GM06990 (cell line): ENCODE measurements at regions not wholly inside any gene's neighbourhood (a gene's known extent, or its start where the extent isn't known, plus 50 kb on each side); places are given as distances from the start of the nearest gene placed in this dataset.

Experiments used
- DNase-seq: peaks from one replicate; pipeline ENCODE4 v3.0.0-alpha.2; 2011; ENCODE audit not compliant: insufficient read length; ENCODE audit errors: extremely low read depth
- H3K27me3 ChIP-seq: replicated peaks from 2 replicates; pipeline ENCODE4 v1.6.0; 2011; ENCODE audit warnings: low read length; ENCODE audit not compliant: control insufficient read depth, insufficient read depth
- H3K36me3 ChIP-seq: 2 replicates; pipeline ENCODE4 v1.5.1; 2011; ENCODE audit warnings: low read length; ENCODE audit not compliant: control insufficient read depth, insufficient read depth
- H3K4me3 ChIP-seq: replicated peaks from 2 replicates; pipeline ENCODE4 v1.5.1; 2011; ENCODE audit warnings: low read depth, mild to moderate bottlenecking, control low read depth, low read length
- TF ChIP-seq, protein P1 (sequence below): IDR thresholded peaks from 2 replicates; pipeline ENCODE4 v1.5.1; 2011; ENCODE audit warnings: low read length, control low read depth, mild to moderate bottlenecking, inconsistent platforms; ENCODE audit not compliant: insufficient read depth, poor library complexity, severe bottlenecking

DNA sequence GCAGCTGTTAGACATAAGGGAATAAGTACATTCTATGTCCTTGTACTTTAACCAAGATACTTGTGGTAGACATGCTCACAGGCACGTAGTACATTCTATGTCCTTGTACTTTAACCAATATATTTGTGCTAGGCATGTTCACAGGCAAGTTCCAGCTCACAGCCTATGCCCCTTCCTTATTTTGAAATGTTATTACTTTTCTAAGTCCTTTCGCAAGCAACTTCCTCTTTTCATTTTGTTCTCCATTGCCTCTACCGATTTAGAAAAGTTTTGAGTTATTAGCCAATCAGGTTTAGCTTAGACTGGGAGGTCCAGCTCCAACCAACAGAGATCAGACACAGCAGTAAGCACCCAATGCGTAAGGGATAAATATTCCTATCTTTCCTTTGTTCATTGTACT lies 60.1 kb upstream of the NUDT7 start:
- no peaks in the 10 kb centered on the region for H3K27me3 ChIP-seq
- no peaks in the 10 kb centered on the region for H3K36me3 ChIP-seq
- TF ChIP-seq, protein P1, sequence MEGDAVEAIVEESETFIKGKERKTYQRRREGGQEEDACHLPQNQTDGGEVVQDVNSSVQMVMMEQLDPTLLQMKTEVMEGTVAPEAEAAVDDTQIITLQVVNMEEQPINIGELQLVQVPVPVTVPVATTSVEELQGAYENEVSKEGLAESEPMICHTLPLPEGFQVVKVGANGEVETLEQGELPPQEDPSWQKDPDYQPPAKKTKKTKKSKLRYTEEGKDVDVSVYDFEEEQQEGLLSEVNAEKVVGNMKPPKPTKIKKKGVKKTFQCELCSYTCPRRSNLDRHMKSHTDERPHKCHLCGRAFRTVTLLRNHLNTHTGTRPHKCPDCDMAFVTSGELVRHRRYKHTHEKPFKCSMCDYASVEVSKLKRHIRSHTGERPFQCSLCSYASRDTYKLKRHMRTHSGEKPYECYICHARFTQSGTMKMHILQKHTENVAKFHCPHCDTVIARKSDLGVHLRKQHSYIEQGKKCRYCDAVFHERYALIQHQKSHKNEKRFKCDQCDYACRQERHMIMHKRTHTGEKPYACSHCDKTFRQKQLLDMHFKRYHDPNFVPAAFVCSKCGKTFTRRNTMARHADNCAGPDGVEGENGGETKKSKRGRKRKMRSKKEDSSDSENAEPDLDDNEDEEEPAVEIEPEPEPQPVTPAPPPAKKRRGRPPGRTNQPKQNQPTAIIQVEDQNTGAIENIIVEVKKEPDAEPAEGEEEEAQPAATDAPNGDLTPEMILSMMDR: no peak
- H3K4me3 ChIP-seq: no peak overlapping the region
- DNase-seq: no peak

- Histone ChIP-seq H3K36me3 (no peaks in the 10 kb centered on the region), H3K4me3 (no peak overlapping the region), H3K27me3 (no peaks in the 10 kb centered on the region)
- no peak for DNase-seq
- TF ChIP-seq, protein P1: no peak
Measured at GRCh38 chr16:77663711-77664110, 58.6 kb upstream of the NUDT7 start.

DNA sequence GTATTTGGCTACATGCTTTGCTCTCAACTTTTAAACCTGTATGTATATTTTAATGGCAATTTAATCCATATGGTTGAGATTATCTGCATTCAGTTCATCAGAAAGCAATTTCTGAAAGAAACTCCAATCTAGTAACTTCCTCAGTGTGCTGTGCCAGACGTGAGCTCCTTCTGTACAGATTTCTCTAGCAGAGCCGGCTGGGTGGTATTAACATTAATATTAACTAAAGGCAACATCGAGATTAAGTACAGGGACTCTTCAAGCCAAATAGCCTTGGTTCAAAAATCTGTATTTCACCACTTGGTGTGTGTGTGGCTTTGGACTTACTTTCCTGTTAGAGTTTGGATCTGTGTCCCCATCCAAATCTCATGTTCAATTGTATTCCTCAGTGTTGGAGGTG lies 55.5 kb upstream of the NUDT7 start:
- DNase-seq: no peak
- no peaks in the 10 kb centered on the region; the same call in 1 of the 2 replicates for H3K27me3 ChIP-seq
- TF ChIP-seq, protein P1: no peak
- H3K36me3 ChIP-seq: no peaks in the 10 kb centered on the region
- no peak overlapping the region for H3K4me3 ChIP-seq

GRCh38 chr16:77668201-77668600 lies 54.1 kb upstream of the NUDT7 start:
- Histone ChIP-seq H3K36me3 (no peaks in the 10 kb centered on the region), H3K4me3 (no peak overlapping the region), H3K27me3 (no peaks in the 10 kb centered on the region; the same call in 1 of the 2 replicates)
- TF ChIP-seq, protein P1: no peak
- no peak for DNase-seq

GRCh38 chr16:77669057-77669456 lies 53.3 kb upstream of the NUDT7 start:
- H3K4me3 ChIP-seq: no peak overlapping the region
- H3K27me3 ChIP-seq: no peaks in the 10 kb centered on the region; the same call in 1 of the 2 replicates
- DNase-seq: no peak
- H3K36me3 ChIP-seq: no peaks in the 10 kb centered on the region
- TF ChIP-seq, protein P1: no peak
